Right kidney (tissue), 1 donor: ENCODE measurements at regions not wholly inside any gene's neighbourhood (a gene's known extent, or its start where the extent isn't known, plus 50 kb on each side); places are given as distances from the start of the nearest gene placed in this dataset.
"Not testable (repeated sequence)": the region's sequence is repeated elsewhere in the genome, so short reads cannot be mapped to it uniquely, and the experiment has no call there.

Experiments used
- DNase-seq: peaks from one replicate; pipeline ENCODE4 v3.0.0-alpha.2; 2016

GRCh38 chr10:28993861-28994260 lies 295.0 kb upstream of the LYZL1 start:
- no peak for DNase-seq

- DNase-seq = not testable (repeated sequence)
Observed at GRCh38 chr10:28994802-28995201, 294.1 kb upstream of the LYZL1 start.

- no peak for DNase-seq
Observed at GRCh38 chr10:28995497-28995896, 293.4 kb upstream of the LYZL1 start.

GRCh38 chr10:28996345-28996744 lies 292.5 kb upstream of the LYZL1 start:
- no peak for DNase-seq

DNA sequence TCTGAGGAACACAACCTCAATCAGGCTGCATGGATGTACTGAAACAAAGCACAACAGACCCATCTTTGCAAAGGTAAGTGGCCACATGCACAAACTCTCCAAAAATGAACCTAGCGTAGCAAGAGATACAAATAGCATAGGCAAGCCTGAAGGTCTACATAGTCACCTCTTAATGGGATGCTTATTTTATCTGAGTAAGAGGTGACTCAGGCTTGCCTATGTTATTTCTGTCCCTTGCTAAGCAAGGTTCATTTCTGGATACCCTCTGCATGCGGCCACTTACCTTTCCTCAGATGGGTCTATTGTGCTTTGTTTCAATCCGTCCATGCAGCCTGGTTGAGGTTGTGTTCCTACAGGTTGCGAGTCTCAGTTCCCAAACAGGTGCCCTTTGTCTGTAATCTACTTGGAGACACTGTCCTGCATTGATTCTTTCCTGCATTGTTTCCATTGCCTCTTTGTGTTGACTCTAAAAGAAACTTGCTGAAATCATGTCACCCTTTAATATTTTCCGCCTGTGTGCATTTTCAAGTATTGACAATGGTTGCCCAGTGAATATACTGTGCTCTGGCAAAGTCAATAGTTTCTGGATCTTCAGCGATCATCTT lies 291.8 kb upstream of the LYZL1 start:
- DNase-seq = no peak

DNA sequence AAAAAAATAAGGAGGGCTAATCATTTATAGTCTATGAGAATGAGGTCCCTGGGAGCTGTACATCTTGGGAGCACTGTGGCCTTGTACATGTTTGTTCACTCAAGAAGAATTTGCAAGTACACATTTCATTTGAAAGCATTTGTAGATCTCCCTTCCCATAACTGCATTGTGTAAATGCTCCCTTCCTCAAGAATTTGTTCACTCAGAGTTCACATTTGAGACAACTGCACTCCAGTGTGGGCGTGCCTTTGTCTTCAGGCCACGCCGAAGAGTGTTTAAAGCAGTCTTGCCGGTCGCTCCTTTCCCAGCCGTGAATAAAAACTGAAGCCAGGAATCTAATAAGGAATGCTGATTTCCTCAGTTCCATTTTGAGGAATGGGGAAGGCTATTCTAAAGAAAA lies 291.1 kb upstream of the LYZL1 start:
- DNase-seq = no peak

- no peak for DNase-seq
Observed at GRCh38 chr10:29001801-29002200, 287.1 kb upstream of the LYZL1 start.

GRCh38 chr10:29003014-29003413 lies 285.9 kb upstream of the LYZL1 start:
- DNase-seq = not testable (repeated sequence)

DNA sequence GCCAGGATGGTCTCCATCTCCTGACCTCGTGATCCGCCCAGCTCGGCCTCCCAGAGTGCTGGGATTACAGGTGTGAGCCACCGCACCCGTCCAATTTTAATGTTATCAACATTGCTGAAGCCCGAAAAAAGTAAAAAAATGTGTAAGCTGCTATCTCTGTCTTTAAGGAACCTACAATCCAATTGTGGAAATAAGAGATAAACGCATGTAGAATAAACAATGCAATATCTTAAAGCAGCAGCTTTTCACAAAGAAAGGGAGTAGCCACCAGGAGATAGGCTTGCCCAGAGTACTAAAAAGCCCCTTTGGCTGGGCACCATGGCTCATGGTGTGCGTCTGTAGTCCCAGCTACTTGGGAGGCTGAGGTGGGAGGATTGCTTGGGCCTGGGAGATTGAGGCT lies 282.9 kb upstream of the LYZL1 start:
- no peak for DNase-seq

DNA sequence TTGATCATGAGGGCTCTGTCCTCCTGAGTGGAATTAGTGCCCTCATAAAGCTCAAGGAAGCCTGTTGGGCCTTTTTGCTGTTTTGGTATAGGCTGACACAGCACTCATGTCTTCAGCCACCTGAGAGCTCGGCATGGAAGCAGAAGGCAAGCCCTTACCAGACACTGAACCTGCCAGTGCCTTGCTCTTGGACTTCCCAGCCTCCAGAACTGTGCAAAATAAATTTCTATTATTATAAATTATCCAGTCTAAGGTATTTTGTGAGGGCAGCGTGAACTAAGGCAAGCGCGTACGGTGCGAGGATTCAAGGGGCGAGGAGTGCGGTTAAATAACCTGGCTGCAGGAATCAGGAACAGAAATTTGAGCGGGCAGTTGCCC lies 281.5 kb upstream of the LYZL1 start:
- DNase-seq = no peak

DNA sequence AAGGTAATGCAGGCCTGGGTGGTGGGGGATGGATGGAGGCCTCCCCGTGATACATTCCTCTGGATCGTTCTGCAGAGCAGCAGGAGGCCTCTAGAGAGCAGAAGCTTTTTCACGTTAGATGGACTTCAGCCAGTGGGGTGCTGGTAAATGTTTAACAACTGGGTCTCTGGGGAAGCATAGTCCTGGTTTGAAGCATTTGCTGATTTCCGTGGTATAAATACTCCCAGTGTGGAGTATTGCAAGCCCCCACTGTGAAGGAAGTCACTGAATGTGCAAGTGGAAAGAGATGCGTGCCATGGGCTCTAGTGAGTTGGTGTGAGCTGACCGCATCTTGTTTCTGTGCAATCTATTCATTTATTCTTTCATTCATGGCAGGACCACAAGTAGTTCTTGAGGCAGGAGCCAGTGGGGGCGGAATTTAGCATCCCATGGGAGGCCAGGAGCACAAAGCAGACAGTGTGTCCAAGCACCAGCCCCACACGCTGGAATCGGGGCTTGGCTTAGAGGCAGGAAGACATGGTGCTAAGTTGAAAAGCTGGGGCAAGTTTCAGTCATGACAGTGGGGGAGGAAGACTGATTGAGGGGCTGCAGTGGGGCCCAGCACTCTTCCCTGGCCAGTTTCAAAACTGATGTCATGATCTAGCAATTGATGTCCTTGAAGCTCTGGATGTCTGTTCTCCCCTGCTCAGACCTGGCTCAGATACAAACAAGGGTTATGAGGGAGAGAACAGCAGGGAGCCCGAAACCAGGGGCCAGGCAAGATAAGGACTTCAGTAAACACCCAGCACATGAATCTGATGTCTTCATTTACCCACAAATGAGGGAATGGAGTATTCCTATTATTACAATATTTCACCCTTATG lies 280.9 kb upstream of the LYZL1 start:
- no peak for DNase-seq

GRCh38 chr10:29009464-29009863 lies 279.4 kb upstream of the LYZL1 start:
- DNase-seq = no peak

DNA sequence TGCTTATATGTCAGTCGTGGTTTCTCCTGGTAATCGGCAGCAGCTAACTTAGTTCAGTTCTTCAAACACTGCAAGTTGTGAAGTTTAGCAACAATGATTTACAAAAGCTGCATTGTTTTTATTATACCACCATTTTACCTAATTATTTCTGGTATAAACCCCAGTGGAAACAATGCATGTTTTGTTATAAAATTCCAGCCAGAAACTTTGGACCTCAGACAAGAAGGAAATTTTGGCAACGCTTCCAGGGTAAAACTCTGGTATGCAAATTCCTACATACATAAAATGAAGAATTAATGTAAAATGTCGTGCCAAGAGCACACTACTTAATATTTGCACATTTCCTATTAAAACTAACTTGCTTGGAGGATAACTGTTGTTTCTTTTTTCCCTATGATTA lies 277.4 kb upstream of the LYZL1 start:
- DNase-seq = no peak

DNA sequence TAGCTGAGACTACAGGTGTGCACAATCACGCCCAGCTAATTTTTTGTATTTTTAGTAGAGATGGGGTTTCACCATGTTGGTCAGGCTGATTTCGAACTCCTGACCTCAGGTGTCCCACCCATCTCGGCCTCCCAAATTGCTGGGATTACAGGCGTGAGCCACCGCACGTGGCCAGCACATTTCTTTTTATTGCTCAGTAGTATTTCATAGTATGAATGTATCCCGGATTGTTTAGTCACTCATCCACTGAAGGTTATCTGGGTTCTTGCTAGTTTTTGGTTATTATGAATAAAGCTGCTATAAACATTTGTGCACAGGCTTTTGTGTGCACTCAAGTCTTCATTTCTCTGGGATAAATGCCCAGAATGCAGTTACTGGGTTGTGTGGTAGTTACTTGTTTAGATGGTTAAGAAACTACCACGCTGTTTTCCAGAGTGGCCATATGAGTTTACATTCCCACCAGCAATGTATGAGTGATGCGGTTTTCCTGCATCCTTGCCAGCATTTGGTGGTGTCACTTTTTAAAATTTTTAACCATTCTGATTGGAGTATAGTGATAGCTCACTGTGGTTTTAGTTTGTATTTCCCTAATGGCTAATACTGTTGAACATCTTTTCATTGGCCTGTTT lies 275.8 kb upstream of the LYZL1 start:
- DNase-seq = no peak

GRCh38 chr10:29021591-29021990 lies 267.3 kb upstream of the LYZL1 start:
- no peak for DNase-seq

DNA sequence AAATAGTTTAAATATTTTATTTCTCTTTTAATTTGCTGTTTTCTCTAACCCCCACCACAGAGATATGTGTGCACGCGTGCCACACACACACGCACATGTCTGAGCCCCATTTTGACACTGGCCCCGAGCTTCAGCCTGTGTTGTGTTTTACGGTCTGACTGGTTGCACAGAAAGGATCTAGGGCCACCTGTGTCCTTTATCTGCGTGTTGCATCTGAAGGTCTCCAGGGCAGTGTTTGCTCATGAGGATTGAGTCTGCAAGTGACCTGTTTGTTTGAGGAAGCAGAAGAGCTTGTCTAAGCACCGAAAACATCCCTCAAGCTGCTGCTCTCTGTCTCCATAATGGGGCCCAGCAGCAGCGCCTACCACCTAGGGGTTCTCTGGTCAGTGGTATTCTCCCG lies 266.4 kb upstream of the LYZL1 start:
- DNase-seq = no peak

DNA sequence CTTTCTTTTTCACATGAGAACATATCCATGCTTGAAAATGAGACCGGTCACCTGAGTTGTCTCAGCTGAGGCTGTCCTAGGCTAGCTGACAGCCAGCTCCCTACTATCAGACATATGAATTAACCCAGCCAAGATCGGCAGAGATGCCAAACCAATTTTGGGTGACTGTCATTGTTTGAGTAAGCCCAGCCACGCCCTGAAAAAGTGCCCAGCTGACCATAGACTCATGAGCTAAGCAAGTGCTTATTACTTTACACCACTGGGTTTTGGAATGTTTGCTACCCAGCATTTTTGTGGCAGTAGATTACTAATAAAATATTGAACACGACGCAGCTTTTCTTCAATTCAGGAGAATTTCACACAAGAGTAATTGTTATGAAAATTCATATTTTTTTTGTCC lies 265.2 kb upstream of the LYZL1 start:
- no peak for DNase-seq

- DNase-seq = no peak
Observed at GRCh38 chr10:29026065-29026797, 262.6 kb upstream of the LYZL1 start.

GRCh38 chr10:29026802-29027580 lies 261.9 kb upstream of the LYZL1 start:
- DNase-seq = no peak

GRCh38 chr10:29028486-29028885 lies 260.4 kb upstream of the LYZL1 start:
- DNase-seq = no peak

DNA sequence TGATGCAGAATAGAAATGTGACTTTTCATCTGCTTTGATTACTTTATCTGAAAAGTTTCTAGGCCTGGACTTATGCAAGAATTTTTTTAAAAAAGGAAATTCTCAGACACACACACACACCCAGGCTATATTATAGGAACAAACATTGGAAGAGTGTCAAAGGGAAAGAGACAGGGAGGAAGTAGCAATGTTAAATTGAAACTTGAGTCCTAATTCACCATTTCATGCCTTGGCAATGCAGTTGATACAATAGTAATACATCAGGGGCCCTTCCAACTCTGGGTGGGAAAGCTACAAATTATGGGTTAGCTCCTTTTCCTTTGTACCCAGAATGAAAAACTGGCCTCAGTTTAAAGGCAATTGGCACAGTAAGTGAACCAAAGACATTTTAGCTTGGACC lies 258.0 kb upstream of the LYZL1 start:
- no peak for DNase-seq

DNA sequence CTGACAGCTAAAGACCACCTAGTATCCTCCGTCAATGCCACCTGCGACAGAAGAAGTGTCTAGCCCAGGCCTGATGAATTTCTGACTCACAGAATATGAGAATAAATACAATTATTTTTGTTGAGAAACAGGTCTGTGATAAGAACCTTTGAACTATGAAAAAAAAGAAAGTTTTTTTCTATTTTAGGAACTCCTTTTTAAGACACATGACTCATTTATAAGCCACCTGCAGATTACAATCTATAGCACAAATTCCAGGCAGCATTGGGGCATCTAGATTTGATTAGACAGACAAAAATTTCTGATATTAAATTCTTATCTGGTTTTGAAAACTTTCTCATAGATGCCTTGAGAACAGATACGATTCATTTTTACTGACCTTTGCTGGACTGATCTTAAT lies 256.7 kb upstream of the LYZL1 start:
- no peak for DNase-seq
